ENCODE measurements at regions not wholly inside any gene's neighbourhood (a gene's known extent, or its start where the extent isn't known, plus 50 kb on each side); places are given as distances from the start of the nearest gene placed in this dataset.

DNA sequence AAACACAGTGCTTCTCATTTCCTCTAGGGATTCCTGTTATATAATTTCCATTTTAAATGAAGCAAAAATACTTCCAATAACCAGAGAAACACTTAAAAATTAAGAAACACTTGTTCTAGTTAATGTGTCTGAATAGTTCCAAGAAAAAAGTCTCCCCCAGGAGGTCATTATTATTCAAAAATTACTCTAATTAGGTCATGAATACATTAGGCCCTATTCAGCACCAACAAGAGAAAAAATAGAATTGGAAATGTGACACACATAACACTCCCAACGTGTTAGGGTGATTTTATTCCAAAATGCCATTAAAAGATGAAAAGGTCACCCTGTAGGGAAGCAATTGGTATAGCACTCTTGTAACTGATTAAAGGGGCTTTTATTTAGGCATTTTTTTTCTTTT is 382.1 kb downstream of the TUSC7 start (continued):
- TF ChIP-seq, protein P1, sequence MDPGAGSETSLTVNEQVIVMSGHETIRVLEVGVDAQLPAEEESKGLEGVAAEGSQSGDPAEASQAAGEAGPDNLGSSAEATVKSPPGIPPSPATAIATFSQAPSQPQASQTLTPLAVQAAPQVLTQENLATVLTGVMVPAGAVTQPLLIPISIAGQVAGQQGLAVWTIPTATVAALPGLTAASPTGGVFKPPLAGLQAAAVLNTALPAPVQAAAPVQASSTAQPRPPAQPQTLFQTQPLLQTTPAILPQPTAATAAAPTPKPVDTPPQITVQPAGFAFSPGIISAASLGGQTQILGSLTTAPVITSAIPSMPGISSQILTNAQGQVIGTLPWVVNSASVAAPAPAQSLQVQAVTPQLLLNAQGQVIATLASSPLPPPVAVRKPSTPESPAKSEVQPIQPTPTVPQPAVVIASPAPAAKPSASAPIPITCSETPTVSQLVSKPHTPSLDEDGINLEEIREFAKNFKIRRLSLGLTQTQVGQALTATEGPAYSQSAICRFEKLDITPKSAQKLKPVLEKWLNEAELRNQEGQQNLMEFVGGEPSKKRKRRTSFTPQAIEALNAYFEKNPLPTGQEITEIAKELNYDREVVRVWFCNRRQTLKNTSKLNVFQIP (CRISPR knock-in tag; IDR thresholded peaks at IDR 0.05; ENCODE audit: borderline replicate concordance, low read depth) = no peak
- TF ChIP-seq ZC3H10 (CRISPR knock-in tag; IDR thresholded peaks at IDR 0.05) (no peak), PPARA (CRISPR knock-in tag; IDR thresholded peaks at IDR 0.05; ENCODE audit: borderline replicate concordance) (no peak), RARB (CRISPR knock-in tag; IDR thresholded peaks at IDR 0.05) (no peak), BACH2 (CRISPR knock-in tag; IDR thresholded peaks at IDR 0.05; ENCODE audit: borderline replicate concordance) (no peak), ZNF565 (CRISPR knock-in tag; conservative IDR thresholded peaks at IDR 0.05; ENCODE audit: low read depth) (no peak), ZFP30 (CRISPR knock-in tag; IDR thresholded peaks at IDR 0.05) (no peak), ESRRG (CRISPR knock-in tag; IDR thresholded peaks at IDR 0.05) (no peak)
- TF ChIP-seq, protein P2, sequence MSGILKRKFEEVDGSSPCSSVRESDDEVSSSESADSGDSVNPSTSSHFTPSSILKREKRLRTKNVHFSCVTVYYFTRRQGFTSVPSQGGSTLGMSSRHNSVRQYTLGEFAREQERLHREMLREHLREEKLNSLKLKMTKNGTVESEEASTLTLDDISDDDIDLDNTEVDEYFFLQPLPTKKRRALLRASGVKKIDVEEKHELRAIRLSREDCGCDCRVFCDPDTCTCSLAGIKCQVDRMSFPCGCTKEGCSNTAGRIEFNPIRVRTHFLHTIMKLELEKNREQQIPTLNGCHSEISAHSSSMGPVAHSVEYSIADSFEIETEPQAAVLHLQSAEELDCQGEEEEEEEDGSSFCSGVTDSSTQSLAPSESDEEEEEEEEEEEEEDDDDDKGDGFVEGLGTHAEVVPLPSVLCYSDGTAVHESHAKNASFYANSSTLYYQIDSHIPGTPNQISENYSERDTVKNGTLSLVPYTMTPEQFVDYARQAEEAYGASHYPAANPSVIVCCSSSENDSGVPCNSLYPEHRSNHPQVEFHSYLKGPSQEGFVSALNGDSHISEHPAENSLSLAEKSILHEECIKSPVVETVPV (CRISPR knock-in tag; IDR thresholded peaks at IDR 0.05) = no peak

DNA sequence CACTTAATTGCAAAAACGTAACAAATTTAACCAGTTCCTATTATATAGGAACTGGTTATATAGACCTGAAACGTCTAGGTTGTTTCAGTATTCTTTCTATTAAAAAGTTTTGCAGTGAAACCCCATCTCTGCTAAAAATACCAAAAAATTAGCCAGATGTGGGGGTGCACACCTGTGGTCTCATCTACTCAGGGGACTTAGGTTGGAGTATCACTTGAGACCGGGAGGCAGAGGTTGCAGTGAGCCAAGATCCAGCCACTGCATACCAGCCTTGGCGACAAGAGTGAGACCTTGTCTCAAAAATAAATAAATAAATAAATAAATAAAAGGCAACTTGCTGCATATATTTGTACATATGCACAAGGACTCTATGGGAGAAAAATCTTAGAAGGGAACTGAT is 387.0 kb downstream of the TUSC7 start:
- ATAC-seq = no peak
- TF ChIP-seq SNAI2 (CRISPR knock-in tag; IDR thresholded peaks at IDR 0.05) (no peak), ZNF70 (CRISPR knock-in tag; IDR thresholded peaks at IDR 0.05) (no peak), TCF4 (CRISPR knock-in tag; IDR thresholded peaks at IDR 0.05; ENCODE audit: borderline replicate concordance) (no peak), PPARA (CRISPR knock-in tag; IDR thresholded peaks at IDR 0.05; ENCODE audit: borderline replicate concordance) (no peak), CSDC2 (CRISPR knock-in tag; IDR thresholded peaks at IDR 0.05) (no peak), ISL1 (CRISPR knock-in tag; IDR thresholded peaks at IDR 0.05) (no peak), ZC3H10 (CRISPR knock-in tag; IDR thresholded peaks at IDR 0.05) (no peak), OSR1 (CRISPR knock-in tag; IDR thresholded peaks at IDR 0.05) (no peak)
- TF ChIP-seq, protein P3, sequence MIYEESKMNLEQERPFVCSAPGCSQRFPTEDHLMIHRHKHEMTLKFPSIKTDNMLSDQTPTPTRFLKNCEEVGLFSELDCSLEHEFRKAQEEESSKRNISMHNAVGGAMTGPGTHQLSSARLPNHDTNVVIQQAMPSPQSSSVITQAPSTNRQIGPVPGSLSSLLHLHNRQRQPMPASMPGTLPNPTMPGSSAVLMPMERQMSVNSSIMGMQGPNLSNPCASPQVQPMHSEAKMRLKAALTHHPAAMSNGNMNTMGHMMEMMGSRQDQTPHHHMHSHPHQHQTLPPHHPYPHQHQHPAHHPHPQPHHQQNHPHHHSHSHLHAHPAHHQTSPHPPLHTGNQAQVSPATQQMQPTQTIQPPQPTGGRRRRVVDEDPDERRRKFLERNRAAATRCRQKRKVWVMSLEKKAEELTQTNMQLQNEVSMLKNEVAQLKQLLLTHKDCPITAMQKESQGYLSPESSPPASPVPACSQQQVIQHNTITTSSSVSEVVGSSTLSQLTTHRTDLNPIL (CRISPR knock-in tag; IDR thresholded peaks at IDR 0.05; ENCODE audit: low read depth) = no peak
- TF ChIP-seq, protein P4, sequence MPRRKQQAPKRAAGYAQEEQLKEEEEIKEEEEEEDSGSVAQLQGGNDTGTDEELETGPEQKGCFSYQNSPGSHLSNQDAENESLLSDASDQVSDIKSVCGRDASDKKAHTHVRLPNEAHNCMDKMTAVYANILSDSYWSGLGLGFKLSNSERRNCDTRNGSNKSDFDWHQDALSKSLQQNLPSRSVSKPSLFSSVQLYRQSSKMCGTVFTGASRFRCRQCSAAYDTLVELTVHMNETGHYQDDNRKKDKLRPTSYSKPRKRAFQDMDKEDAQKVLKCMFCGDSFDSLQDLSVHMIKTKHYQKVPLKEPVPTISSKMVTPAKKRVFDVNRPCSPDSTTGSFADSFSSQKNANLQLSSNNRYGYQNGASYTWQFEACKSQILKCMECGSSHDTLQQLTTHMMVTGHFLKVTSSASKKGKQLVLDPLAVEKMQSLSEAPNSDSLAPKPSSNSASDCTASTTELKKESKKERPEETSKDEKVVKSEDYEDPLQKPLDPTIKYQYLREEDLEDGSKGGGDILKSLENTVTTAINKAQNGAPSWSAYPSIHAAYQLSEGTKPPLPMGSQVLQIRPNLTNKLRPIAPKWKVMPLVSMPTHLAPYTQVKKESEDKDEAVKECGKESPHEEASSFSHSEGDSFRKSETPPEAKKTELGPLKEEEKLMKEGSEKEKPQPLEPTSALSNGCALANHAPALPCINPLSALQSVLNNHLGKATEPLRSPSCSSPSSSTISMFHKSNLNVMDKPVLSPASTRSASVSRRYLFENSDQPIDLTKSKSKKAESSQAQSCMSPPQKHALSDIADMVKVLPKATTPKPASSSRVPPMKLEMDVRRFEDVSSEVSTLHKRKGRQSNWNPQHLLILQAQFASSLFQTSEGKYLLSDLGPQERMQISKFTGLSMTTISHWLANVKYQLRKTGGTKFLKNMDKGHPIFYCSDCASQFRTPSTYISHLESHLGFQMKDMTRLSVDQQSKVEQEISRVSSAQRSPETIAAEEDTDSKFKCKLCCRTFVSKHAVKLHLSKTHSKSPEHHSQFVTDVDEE (CRISPR knock-in tag; IDR thresholded peaks at IDR 0.05) = no peak

DNA sequence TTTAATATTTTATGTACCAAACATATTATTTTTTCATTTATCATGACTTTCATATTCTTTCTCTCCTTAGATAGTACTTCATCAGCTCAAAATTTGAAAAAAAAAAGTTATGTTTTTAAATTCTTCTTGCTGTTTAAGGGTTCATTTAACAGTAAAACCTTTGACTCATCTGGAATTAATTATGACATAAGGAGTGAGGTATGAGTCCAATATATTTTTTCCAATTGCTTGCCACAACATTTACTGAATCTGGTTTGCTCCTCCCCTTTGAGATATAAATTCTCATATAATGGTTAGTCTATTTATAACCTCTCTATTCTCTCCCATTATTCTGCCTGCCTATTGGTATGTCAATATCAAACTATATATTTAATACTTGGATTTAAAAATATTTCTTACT is 387.8 kb downstream of the TUSC7 start:
- TF ChIP-seq BACH2 (CRISPR knock-in tag; IDR thresholded peaks at IDR 0.05; ENCODE audit: borderline replicate concordance) (no peak), ZNF70 (CRISPR knock-in tag; IDR thresholded peaks at IDR 0.05) (no peak), ZNF565 (CRISPR knock-in tag; conservative IDR thresholded peaks at IDR 0.05; ENCODE audit: low read depth) (no peak), TOX (CRISPR knock-in tag; IDR thresholded peaks at IDR 0.05; ENCODE audit: borderline replicate concordance) (no peak), ZFP30 (CRISPR knock-in tag; IDR thresholded peaks at IDR 0.05) (no peak), SNAI2 (CRISPR knock-in tag; IDR thresholded peaks at IDR 0.05) (no peak)
- TF ChIP-seq, protein P1 (CRISPR knock-in tag; IDR thresholded peaks at IDR 0.05; ENCODE audit: borderline replicate concordance, low read depth) = no peak
- TF ChIP-seq, protein P2 (CRISPR knock-in tag; IDR thresholded peaks at IDR 0.05) = no peak
- TF ChIP-seq, protein P5, sequence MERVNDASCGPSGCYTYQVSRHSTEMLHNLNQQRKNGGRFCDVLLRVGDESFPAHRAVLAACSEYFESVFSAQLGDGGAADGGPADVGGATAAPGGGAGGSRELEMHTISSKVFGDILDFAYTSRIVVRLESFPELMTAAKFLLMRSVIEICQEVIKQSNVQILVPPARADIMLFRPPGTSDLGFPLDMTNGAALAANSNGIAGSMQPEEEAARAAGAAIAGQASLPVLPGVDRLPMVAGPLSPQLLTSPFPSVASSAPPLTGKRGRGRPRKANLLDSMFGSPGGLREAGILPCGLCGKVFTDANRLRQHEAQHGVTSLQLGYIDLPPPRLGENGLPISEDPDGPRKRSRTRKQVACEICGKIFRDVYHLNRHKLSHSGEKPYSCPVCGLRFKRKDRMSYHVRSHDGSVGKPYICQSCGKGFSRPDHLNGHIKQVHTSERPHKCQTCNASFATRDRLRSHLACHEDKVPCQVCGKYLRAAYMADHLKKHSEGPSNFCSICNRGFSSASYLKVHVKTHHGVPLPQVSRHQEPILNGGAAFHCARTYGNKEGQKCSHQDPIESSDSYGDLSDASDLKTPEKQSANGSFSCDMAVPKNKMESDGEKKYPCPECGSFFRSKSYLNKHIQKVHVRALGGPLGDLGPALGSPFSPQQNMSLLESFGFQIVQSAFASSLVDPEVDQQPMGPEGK (CRISPR knock-in tag; IDR thresholded peaks at IDR 0.05; ENCODE audit: borderline replicate concordance) = no peak
- ATAC-seq = no peak

All from SK-N-SH treated with all-trans-retinoic acid at 6 μM for 48 hours (cell line).